ENCODE measurements at regions not wholly inside any gene's neighbourhood (a gene's known extent, or its start where the extent isn't known, plus 50 kb on each side); places are given as distances from the start of the nearest gene placed in this dataset.

- no peaks in the 10 kb centered on the region for H3K23me2 ChIP-seq (ENCODE audit: insufficient read length, low read depth, low read length, poor library complexity, severe bottlenecking)
- H3K79me1 ChIP-seq (ENCODE audit: insufficient read depth, low read depth, low read length, poor library complexity, severe bottlenecking): no peaks in the 10 kb centered on the region
- H2AK5ac ChIP-seq (ENCODE audit: insufficient read length, low read length): no peak overlapping the region
- no peaks in the 10 kb centered on the region for H3K4me1 ChIP-seq (ENCODE audit: insufficient read depth, low read length)
- H3K36me3 Mint-ChIP-seq (ENCODE audit: insufficient read depth in 1 of 3, low read depth in 3 of 3): no peaks in the 10 kb centered on the region
- no peaks in the 10 kb centered on the region for H3K27me3 Mint-ChIP-seq (ENCODE audit: low read depth)
- no peak overlapping the region for H3T11ph ChIP-seq (ENCODE audit: low read length)
- no peak overlapping the region for H3K4me3 Mint-ChIP-seq
- H3K56ac ChIP-seq (ENCODE audit: insufficient read length, low read depth, low read length): no peak overlapping the region
- WGBS (ENCODE audit: extremely low coverage, insufficient read length, low lambda C conversion rate): no CpG with 5 or more reads among the region's 1 CpG
- no peaks in the 10 kb centered on the region for H3K9me3 ChIP-seq (ENCODE audit: control insufficient read depth, low read depth, low read length)
- no peak overlapping the region for H2BK15ac ChIP-seq (ENCODE audit: low read depth, low read length)
- no peaks in the 10 kb centered on the region for H3K79me2 ChIP-seq (ENCODE audit: insufficient read depth, low read length)
- no peak overlapping the region for H3K18ac ChIP-seq (ENCODE audit: insufficient read length, low read depth, low read length)
- no peaks in the 10 kb centered on the region for H3K27me3 ChIP-seq (ENCODE audit: insufficient read depth, low read length)
- no peak overlapping the region for H4K8ac ChIP-seq (replicated peaks; ENCODE audit: insufficient read length, low read depth, low read length)
- H4K5ac ChIP-seq (ENCODE audit: insufficient read length, low read depth, low read length): no peak overlapping the region
- H4K91ac ChIP-seq (ENCODE audit: insufficient read length, low read depth, low read length): no peak overlapping the region
- TF ChIP-seq CTCF (conservative IDR thresholded peaks at IDR 0.05): no peak
- H2AFZ ChIP-seq (ENCODE audit: low read length): no peak overlapping the region
- no peak overlapping the region for H3K27ac ChIP-seq (ENCODE audit: insufficient read length, low read depth, low read length)
- H2BK120ac ChIP-seq (ENCODE audit: low read depth, low read length, poor library complexity, severe bottlenecking): no peak overlapping the region
- H3K4me2 ChIP-seq (ENCODE audit: insufficient read depth, insufficient read length, low read length): no peak overlapping the region
- no peak for DNase-seq
- H3K27ac Mint-ChIP-seq: no peak overlapping the region
- no peak overlapping the region for H2BK12ac ChIP-seq (ENCODE audit: insufficient read length, low read depth, low read length)
- no peaks in the 10 kb centered on the region for H3K4me1 Mint-ChIP-seq
- no peak overlapping the region for H2BK20ac ChIP-seq (ENCODE audit: low read depth, low read length, poor library complexity, severe bottlenecking)
- no peak overlapping the region for H3K14ac ChIP-seq (ENCODE audit: insufficient read depth, low read length)
- H4K20me1 ChIP-seq (ENCODE audit: control insufficient read depth, insufficient read depth, insufficient read length): no peaks in the 10 kb centered on the region
- no peak overlapping the region for H3K23ac ChIP-seq (ENCODE audit: insufficient read length, low read depth, low read length)
- no peak overlapping the region for H3K4ac ChIP-seq (ENCODE audit: low read depth, low read length)
- no peaks in the 10 kb centered on the region for H3K9me3 Mint-ChIP-seq
- no peak overlapping the region for H3K9ac ChIP-seq (ENCODE audit: extremely low read depth, insufficient read length, low read length)
- no peak overlapping the region for H2BK5ac ChIP-seq (ENCODE audit: insufficient read length, low read length)
These were observed 867.3 kb upstream of the NUDT12 start for GRCh38 chr5:104429911-104430310.
